ENCODE measurements at regions not wholly inside any gene's neighbourhood (a gene's known extent, or its start where the extent isn't known, plus 50 kb on each side); places are given as distances from the start of the nearest gene placed in this dataset.

- Histone ChIP-seq H3K9ac (ENCODE audit: low read length) (no peak overlapping the region), H3K27me3 (replicated peaks; ENCODE audit: insufficient read depth, low read length) (no peaks in the 10 kb centered on the region), H3K4me3 (ENCODE audit: low read length) (no peak overlapping the region), H4K20me1 (ENCODE audit: insufficient read depth, low read length) (no peaks in the 10 kb centered on the region), H3K27ac (ENCODE audit: low read length) (no peak overlapping the region), H3K4me1 (ENCODE audit: low read length) (no peaks in the 10 kb centered on the region), H3K9me3 (replicated peaks; ENCODE audit: insufficient read depth, low read length) (no peaks in the 10 kb centered on the region), H3K9me2 (replicated peaks; ENCODE audit: insufficient read depth, low read length) (no peaks in the 10 kb centered on the region), H2AFZ (ENCODE audit: low read length) (no peak overlapping the region), H3K79me2 (ENCODE audit: low read length) (no peaks in the 10 kb centered on the region), H3F3A (ENCODE audit: insufficient read depth, low read length) (no peaks in the 10 kb centered on the region), H3K4me2 (ENCODE audit: low read depth, low read length) (no peak overlapping the region), H3K36me3 (replicated peaks; ENCODE audit: insufficient read depth, low read length) (no peaks in the 10 kb centered on the region)
- TF ChIP-seq EZH2 (optimal IDR thresholded peaks at IDR 0.05; ENCODE audit: low read depth, low read length) (no peak), EZH2phosphoT487 (IDR thresholded peaks at IDR 0.05; ENCODE audit: low read length) (no peak), CTCF (IDR thresholded peaks at IDR 0.05; ENCODE audit: low read length) (no peak)
- no peak for DNase-seq
Observed at GRCh38 chr6:14540810-14541540, 423.4 kb downstream of the CD83 start.

- no peak for DNase-seq
- no peak for TF ChIP-seq CTCF (IDR thresholded peaks at IDR 0.05; ENCODE audit: low read length)
- TF ChIP-seq EZH2phosphoT487 (IDR thresholded peaks at IDR 0.05; ENCODE audit: low read length) = no peak
- TF ChIP-seq EZH2 (optimal IDR thresholded peaks at IDR 0.05; ENCODE audit: low read depth, low read length) = no peak
- H3K27ac ChIP-seq (ENCODE audit: low read length) = no peak overlapping the region
- H2AFZ ChIP-seq (ENCODE audit: low read length) = no peak overlapping the region
- no peaks in the 10 kb centered on the region for H3F3A ChIP-seq (ENCODE audit: insufficient read depth, low read length)
- H3K36me3 ChIP-seq (replicated peaks; ENCODE audit: insufficient read depth, low read length) = no peaks in the 10 kb centered on the region
- no peak overlapping the region for H3K9ac ChIP-seq (ENCODE audit: low read length)
- no peak overlapping the region for H3K4me3 ChIP-seq (ENCODE audit: low read length)
- no peaks in the 10 kb centered on the region for H3K9me3 ChIP-seq (replicated peaks; ENCODE audit: insufficient read depth, low read length)
- H3K79me2 ChIP-seq (ENCODE audit: low read length) = no peaks in the 10 kb centered on the region
- no peaks in the 10 kb centered on the region for H3K4me1 ChIP-seq (ENCODE audit: low read length)
- no peak overlapping the region for H3K4me2 ChIP-seq (ENCODE audit: low read depth, low read length)
- H4K20me1 ChIP-seq (ENCODE audit: insufficient read depth, low read length) = no peaks in the 10 kb centered on the region
- no peaks in the 10 kb centered on the region for H3K9me2 ChIP-seq (replicated peaks; ENCODE audit: insufficient read depth, low read length)
- no peaks in the 10 kb centered on the region for H3K27me3 ChIP-seq (replicated peaks; ENCODE audit: insufficient read depth, low read length)
Observed at GRCh38 chr6:14542670-14543366, 425.2 kb downstream of the CD83 start.

GRCh38 chr6:14543971-14544585, 426.5 kb downstream of the CD83 start:
- TF ChIP-seq EZH2 (optimal IDR thresholded peaks at IDR 0.05; ENCODE audit: low read depth, low read length) = no peak
- no peaks in the 10 kb centered on the region for H4K20me1 ChIP-seq (ENCODE audit: insufficient read depth, low read length)
- DNase-seq = no peak

More at GRCh38 chr6:14543971-14544585, 426.5 kb downstream of the CD83 start:
- no peaks in the 10 kb centered on the region for H3K36me3 ChIP-seq (replicated peaks; ENCODE audit: insufficient read depth, low read length)
- no peak overlapping the region for H2AFZ ChIP-seq (ENCODE audit: low read length)
- no peaks in the 10 kb centered on the region for H3K79me2 ChIP-seq (ENCODE audit: low read length)
- H3K9ac ChIP-seq (ENCODE audit: low read length) = no peak overlapping the region
- H3K9me2 ChIP-seq (replicated peaks; ENCODE audit: insufficient read depth, low read length) = no peaks in the 10 kb centered on the region
- H3K4me2 ChIP-seq (ENCODE audit: low read depth, low read length) = no peak overlapping the region
- no peaks in the 10 kb centered on the region for H3K27me3 ChIP-seq (replicated peaks; ENCODE audit: insufficient read depth, low read length)
- no peaks in the 10 kb centered on the region for H3F3A ChIP-seq (ENCODE audit: insufficient read depth, low read length)
- no peaks in the 10 kb centered on the region for H3K4me1 ChIP-seq (ENCODE audit: low read length)
- no peak overlapping the region for H3K27ac ChIP-seq (ENCODE audit: low read length)
- H3K4me3 ChIP-seq (ENCODE audit: low read length) = no peak overlapping the region
- no peaks in the 10 kb centered on the region for H3K9me3 ChIP-seq (replicated peaks; ENCODE audit: insufficient read depth, low read length)

Measured in MM.1S (cell line).